DND-41 (cell line): ENCODE measurements at regions not wholly inside any gene's neighbourhood (a gene's known extent, or its start where the extent isn't known, plus 50 kb on each side); places are given as distances from the start of the nearest gene placed in this dataset.

ENCODE experiments used
- ATAC-seq: fragments of 200-7000 bp; cut with Tn5 transposase; 3 replicates; pipeline ENCODE4 v1.9.1; 2021; ENCODE audit warnings: low read depth; ENCODE audit not compliant: insufficient read depth
- DNase-seq: peaks from one replicate; pipeline ENCODE4 v3.0.0-alpha.2; 2020
- H2AFZ ChIP-seq: 2 replicates; pipeline ENCODE4 v1.6.0; 2012; ENCODE audit warnings: low read depth, low read length
- H3K27ac ChIP-seq: 2 replicates; pipeline ENCODE4 v1.5.1; 2012; ENCODE audit warnings: low read length, inconsistent platforms
- H3K27me3 ChIP-seq: fragments of 200-600 bp; sonication (generic); 2 replicates; pipeline ENCODE4 v1.6.0; 2012; ENCODE audit warnings: low read length, mild to moderate bottlenecking, inconsistent platforms; ENCODE audit not compliant: insufficient read depth, poor library complexity
- H3K36me3 ChIP-seq: 2 replicates; pipeline ENCODE4 v1.5.1; 2012; ENCODE audit warnings: low read length, inconsistent platforms; ENCODE audit not compliant: insufficient read depth
- H3K4me1 ChIP-seq: 2 replicates; pipeline ENCODE4 v1.5.1; 2012; ENCODE audit warnings: mild to moderate bottlenecking, low read length; ENCODE audit not compliant: insufficient read depth
- H3K4me2 ChIP-seq: 2 replicates; pipeline ENCODE4 v1.6.0; 2012; ENCODE audit warnings: mild to moderate bottlenecking, moderate library complexity, low read length, inconsistent platforms; ENCODE audit not compliant: insufficient read depth
- H3K4me3 ChIP-seq, 2 experiments: fragments of 200-600 bp in 1 of 2; shearing (Covaris generic) in 1 of 2; 2 replicates each; pipeline ENCODE4 v1.5.1; 2012 to 2016; ENCODE audit warnings: inconsistent platforms in 2 of 2, low read length in 2 of 2, mild to moderate bottlenecking in 2 of 2, low read depth in 1 of 2, moderate library complexity in 1 of 2
- H3K79me2 ChIP-seq: 2 replicates; pipeline ENCODE4 v1.6.0; 2012; ENCODE audit warnings: low read length, inconsistent platforms; ENCODE audit not compliant: insufficient read depth
- H3K9ac ChIP-seq: 2 replicates; pipeline ENCODE4 v1.6.0; 2012; ENCODE audit warnings: low read depth, mild to moderate bottlenecking, inconsistent platforms, low read length, moderate library complexity
- H3K9me3 ChIP-seq: 2 replicates; pipeline ENCODE4 v1.5.1; 2012; ENCODE audit warnings: low read length, moderate library complexity, mild to moderate bottlenecking, inconsistent platforms; ENCODE audit not compliant: insufficient read depth, severe bottlenecking
- H4K20me1 ChIP-seq: 2 replicates; pipeline ENCODE4 v1.6.0; 2012; ENCODE audit warnings: low read length; ENCODE audit not compliant: insufficient read depth
- CTCF ChIP-seq: IDR thresholded peaks from 2 replicates; pipeline ENCODE4 v1.5.1; 2012; ENCODE audit warnings: borderline replicate concordance, low read length, moderate library complexity, mild to moderate bottlenecking; ENCODE audit not compliant: poor library complexity, severe bottlenecking; ENCODE audit errors: extremely low read depth
- EZH2 ChIP-seq: IDR thresholded peaks from 3 replicates; pipeline ENCODE4 v1.6.1; 2012; ENCODE audit warnings: borderline replicate concordance, low read depth, mild to moderate bottlenecking, moderate library complexity, low read length, inconsistent platforms; ENCODE audit not compliant: severe bottlenecking

- TF ChIP-seq EZH2: no peak
- TF ChIP-seq CTCF: no peak
- Histone ChIP-seq H3K27me3 (peaks cover 7% of the 10 kb centered on the region), H3K4me3 (no peak overlapping the region), H3K4me1 (no peaks in the 10 kb centered on the region), H3K9me3 (no peaks in the 10 kb centered on the region), H4K20me1 (no peaks in the 10 kb centered on the region), H3K4me2 (no peak overlapping the region), H3K27ac (no peak overlapping the region), H3K79me2 (no peaks in the 10 kb centered on the region), H2AFZ (no peak overlapping the region), H3K9ac (no peak overlapping the region), H3K36me3 (no peaks in the 10 kb centered on the region)
- no peak for ATAC-seq
- DNase-seq: no peak
Measured at GRCh38 chr17:33802349-33803198, 452.5 kb upstream of the CCL2 start.

- H2AFZ ChIP-seq: no peak overlapping the region
- H3K36me3 ChIP-seq: no peaks in the 10 kb centered on the region
- no peaks in the 10 kb centered on the region for H4K20me1 ChIP-seq
- H3K4me1 ChIP-seq: no peaks in the 10 kb centered on the region
- no peak for TF ChIP-seq EZH2
- TF ChIP-seq CTCF: no peak
- H3K79me2 ChIP-seq: no peaks in the 10 kb centered on the region
- H3K9ac ChIP-seq: no peak overlapping the region
- H3K27ac ChIP-seq: no peak overlapping the region
- H3K9me3 ChIP-seq: no peaks in the 10 kb centered on the region
- no peak overlapping the region for H3K4me3 ChIP-seq
- DNase-seq (no peak), ATAC-seq (no peak)
- peaks cover 3% of the 10 kb centered on the region for H3K27me3 ChIP-seq
- no peak overlapping the region for H3K4me2 ChIP-seq
Measured at GRCh38 chr17:33803199-33803685, 451.8 kb upstream of the CCL2 start.

- Histone ChIP-seq H3K4me1 (no peaks in the 10 kb centered on the region), H3K9me3 (no peaks in the 10 kb centered on the region), H3K36me3 (no peaks in the 10 kb centered on the region), H2AFZ (no peak overlapping the region), H3K4me3 (no peak overlapping the region), H3K27me3 (peaks cover 3% of the 10 kb centered on the region), H3K4me2 (no peak overlapping the region), H3K9ac (no peak overlapping the region), H4K20me1 (no peaks in the 10 kb centered on the region), H3K27ac (no peak overlapping the region), H3K79me2 (no peaks in the 10 kb centered on the region)
- TF ChIP-seq EZH2: no peak
- no peak for TF ChIP-seq CTCF
- DNase-seq: no peak
- no peak for ATAC-seq
Measured at GRCh38 chr17:33803686-33804085, 451.4 kb upstream of the CCL2 start.
